IMR-90 (cell line): ENCODE measurements at regions not wholly inside any gene's neighbourhood (a gene's known extent, or its start where the extent isn't known, plus 50 kb on each side); places are given as distances from the start of the nearest gene placed in this dataset.

Experiments used
- ATAC-seq: fragments of 200-7000 bp; cut with Tn5 transposase; 2 replicates; pipeline ENCODE4 v1.9.1; 2020; ENCODE audit warnings: low read depth, mild to moderate bottlenecking, moderate library complexity
- BruUV-seq: library from RNA; stranded (reverse); fragments of 400-500 nt; replicated peaks from 2 replicates; lab custom pipeline; 2021; lab: Mats Ljungman, UMichigan
- CTCF ChIA-PET: fragments of 300-600 bp; formaldehyde crosslinking; extraction: SDS; loops from one replicate; lab custom pipeline; 2021; ENCODE audit warnings: antibody characterized with exemption; lab: Yijun Ruan, JAX
- POLR2A ChIA-PET: fragments of 300-600 bp; sonication (Branson Sonifier 250); formaldehyde crosslinking; loops from one replicate; lab custom pipeline; 2022; ENCODE audit warnings: antibody characterized with exemption; ENCODE audit not compliant: unreplicated experiment; lab: Charles Lee
- DNase-seq: peaks from one replicate; pipeline ENCODE4 v3.0.0; 2013
- H2AFZ ChIP-seq: replicated peaks from 2 replicates; pipeline ENCODE3; 2013; ENCODE audit warnings: low read length, mild to moderate bottlenecking; ENCODE audit not compliant: poor library complexity
- H2AK5ac ChIP-seq: 2 replicates; pipeline ENCODE4 v1.6.1; 2013; ENCODE audit warnings: low read depth, low read length, inconsistent platforms
- H2AK9ac ChIP-seq: replicated peaks from 2 replicates; pipeline ENCODE3; 2013; ENCODE audit warnings: mild to moderate bottlenecking, low read depth, low read length, moderate library complexity; ENCODE audit not compliant: poor library complexity
- H2BK120ac ChIP-seq: 2 replicates; pipeline ENCODE4 v1.6.1; 2013; ENCODE audit warnings: low read depth, low read length, inconsistent platforms
- H2BK15ac ChIP-seq: 3 replicates; pipeline ENCODE4 v1.6.1; 2013; ENCODE audit warnings: low read depth, low read length, inconsistent platforms
- H2BK20ac ChIP-seq: 2 replicates; pipeline ENCODE4 v1.6.1; 2013; ENCODE audit warnings: low read depth, mild to moderate bottlenecking, inconsistent platforms, low read length, moderate library complexity
- H2BK5ac ChIP-seq: 2 replicates; pipeline ENCODE4 v1.6.1; 2013; ENCODE audit warnings: mild to moderate bottlenecking, low read depth, low read length, inconsistent platforms; ENCODE audit not compliant: poor library complexity, severe bottlenecking
- H3K14ac ChIP-seq: replicated peaks from 2 replicates; pipeline ENCODE4 v1.6.1; 2013; ENCODE audit warnings: low read depth, low read length, inconsistent platforms
- H3K18ac ChIP-seq: 2 replicates; pipeline ENCODE4 v1.6.1; 2013; ENCODE audit warnings: low read depth, low read length, control low read depth
- H3K23ac ChIP-seq: 2 replicates; pipeline ENCODE4 v1.6.1; 2013; ENCODE audit warnings: low read depth, low read length, inconsistent platforms
- H3K27ac ChIP-seq: 2 replicates; pipeline ENCODE4 v1.5.1; 2013; ENCODE audit warnings: mild to moderate bottlenecking, control low read depth, low read length; ENCODE audit not compliant: insufficient read depth
- H3K27me3 ChIP-seq: 2 replicates; pipeline ENCODE4 v1.6.1; 2013; ENCODE audit warnings: low read length; ENCODE audit not compliant: control insufficient read depth, insufficient read depth
- H3K36me3 ChIP-seq: 2 replicates; pipeline ENCODE4 v1.6.1; 2013; ENCODE audit warnings: low read length, mixed read lengths; ENCODE audit not compliant: control insufficient read depth, insufficient read depth
- H3K4ac ChIP-seq: 2 replicates; pipeline ENCODE4 v1.6.1; 2013; ENCODE audit warnings: low read depth, low read length, inconsistent platforms
- H3K4me1 ChIP-seq: 2 replicates; pipeline ENCODE4 v1.6.1; 2013; ENCODE audit warnings: low read length, mixed read lengths; ENCODE audit not compliant: control insufficient read depth, insufficient read depth
- H3K4me2 ChIP-seq: 2 replicates; pipeline ENCODE4 v1.6.1; 2013; ENCODE audit warnings: low read depth, mild to moderate bottlenecking, control low read depth, low read length, moderate library complexity
- H3K4me3 ChIP-seq: 2 replicates; pipeline ENCODE4 v1.5.1; 2013; ENCODE audit warnings: low read depth, mild to moderate bottlenecking, control low read depth, low read length, moderate library complexity; ENCODE audit not compliant: insufficient read depth
- H3K56ac ChIP-seq: 2 replicates; pipeline ENCODE4 v1.6.1; 2013; ENCODE audit warnings: low read length, inconsistent platforms; ENCODE audit not compliant: insufficient read depth; ENCODE audit errors: extremely low read depth
- H3K79me1 ChIP-seq, 2 experiments: 2 replicates each; pipeline ENCODE4 v1.6.1; 2013; ENCODE audit warnings: low read length in 2 of 2, inconsistent platforms in 1 of 2, low read depth in 1 of 2
- H3K9ac ChIP-seq: 2 replicates; pipeline ENCODE4 v1.6.1; 2013; ENCODE audit warnings: low read depth, low read length, control low read depth
- H3K9me1 ChIP-seq: 2 replicates; pipeline ENCODE4 v1.6.1; 2013; ENCODE audit warnings: low read length, inconsistent platforms; ENCODE audit not compliant: insufficient read depth
- H3K9me3 ChIP-seq: 2 replicates; pipeline ENCODE4 v1.6.1; 2013; ENCODE audit warnings: low read length; ENCODE audit not compliant: control insufficient read depth, insufficient read depth
- H4K20me1 ChIP-seq: 2 replicates; pipeline ENCODE4 v1.6.1; 2013; ENCODE audit warnings: low read length, inconsistent platforms; ENCODE audit not compliant: insufficient read depth
- H4K5ac ChIP-seq: 2 replicates; pipeline ENCODE4 v1.6.1; 2013; ENCODE audit warnings: mild to moderate bottlenecking, low read depth, low read length, control low read depth
- H4K8ac ChIP-seq, 2 experiments: 2 replicates each; pipeline ENCODE4 v1.6.1; 2013; ENCODE audit warnings: low read depth in 2 of 2, low read length in 2 of 2, control low read depth in 1 of 2, inconsistent platforms in 1 of 2
- H4K91ac ChIP-seq: 2 replicates; pipeline ENCODE4 v1.6.1; 2013; ENCODE audit warnings: low read depth, low read length, inconsistent platforms; ENCODE audit not compliant: insufficient read depth
- BHLHE40 ChIP-seq: fragments of 150-350 bp; IDR thresholded peaks from 2 replicates; pipeline ENCODE4 v1.6.1; 2016; ENCODE audit warnings: mild to moderate bottlenecking, low read depth, low read length
- CEBPB ChIP-seq: IDR thresholded peaks from 2 replicates; pipeline ENCODE4 v1.6.1; 2012; ENCODE audit warnings: low read depth, low read length, improper control_type of control experiment
- CHD1 ChIP-seq: IDR thresholded peaks from 2 replicates; pipeline ENCODE4 v1.6.1; 2012; ENCODE audit warnings: low read depth, low read length, improper control_type of control experiment
- FOS ChIP-seq: fragments of 150-350 bp; IDR thresholded peaks from 2 replicates; pipeline ENCODE4 v1.6.1; 2016; ENCODE audit warnings: low read depth, low read length
- MAFK ChIP-seq: IDR thresholded peaks from 2 replicates; pipeline ENCODE4 v1.6.1; 2012; ENCODE audit warnings: low read depth, low read length, improper control_type of control experiment
- MAZ ChIP-seq: IDR thresholded peaks from 2 replicates; pipeline ENCODE4 v1.6.1; 2012; ENCODE audit warnings: low read depth, mild to moderate bottlenecking, low read length, improper control_type of control experiment, moderate library complexity, borderline replicate concordance
- MXI1 ChIP-seq: IDR thresholded peaks from 2 replicates; pipeline ENCODE4 v1.6.1; 2012; ENCODE audit warnings: low read depth, mild to moderate bottlenecking, low read length, moderate library complexity, borderline replicate concordance
- NFE2L2 ChIP-seq: fragments of 150-350 bp; IDR thresholded peaks from 2 replicates; pipeline ENCODE4 v1.6.1; 2016; ENCODE audit warnings: low read depth, mild to moderate bottlenecking, low read length
- POLR2A ChIP-seq: IDR thresholded peaks from 2 replicates; pipeline ENCODE4 v1.6.1; 2012; ENCODE audit warnings: mild to moderate bottlenecking, low read depth, low read length
- RAD21 ChIP-seq: IDR thresholded peaks from 2 replicates; pipeline ENCODE4 v1.6.1; 2012; ENCODE audit warnings: low read length, improper control_type of control experiment
- RCOR1 ChIP-seq: IDR thresholded peaks from 2 replicates; pipeline ENCODE4 v1.6.1; 2012; ENCODE audit warnings: mild to moderate bottlenecking, low read length, improper control_type of control experiment; ENCODE audit not compliant: insufficient replicate concordance
- RFX5 ChIP-seq: IDR thresholded peaks from 2 replicates; pipeline ENCODE4 v1.8.0; 2012; ENCODE audit warnings: low read depth, mild to moderate bottlenecking, low read length, moderate library complexity
- SMC3 ChIP-seq: fragments of 150-350 bp; IDR thresholded peaks from 2 replicates; pipeline ENCODE4 v1.6.1; 2016; ENCODE audit warnings: low read depth, mild to moderate bottlenecking, antibody characterized with exemption, low read length, moderate library complexity
- WGBS, 2 experiments: methylation state at CpG; one replicate each; pipeline versions ENCODE4 v1.1.5 to v1.1.7; 2013; ENCODE audit warnings: missing lambda C conversion rate in 2 of 2; ENCODE audit not compliant: insufficient read length in 1 of 2; ENCODE audit errors: extremely low coverage in 2 of 2; 5-methylcytosine and 5-hydroxymethylcytosine counted together
- dilution Hi-C: fragments of 300-500 bp; cut with HindIII; formaldehyde crosslinking; loops from one replicate; pipeline ENCODE4 v1.14.3; 2018; ENCODE audit warnings: low sequenced_read_pairs; ENCODE audit not compliant: unreplicated experiment
- in situ Hi-C: fragments of 300-500 bp; cut with MboI; formaldehyde crosslinking; loops from 3 replicates; pipeline ENCODE4 v1.14.3; 2019; ENCODE audit warnings: low sequenced_read_pairs, inconsistent platforms, mixed read lengths
- intact Hi-C: fragments of 100-400 bp; cut with micrococcal nuclease; formaldehyde crosslinking; loops from 2 replicates; pipeline ENCODE4 v1.10.0; 2022
- TF ChIP-seq, protein P1 (sequence below): conservative IDR thresholded peaks from 2 replicates; pipeline ENCODE4 v1.5.1; 2012; ENCODE audit warnings: mild to moderate bottlenecking, low read depth, low read length, improper control_type of control experiment
- TF ChIP-seq, protein P2 (sequence below): fragments of 150-350 bp; IDR thresholded peaks from 2 replicates; pipeline ENCODE4 v1.6.1; 2016; ENCODE audit warnings: low read depth, mild to moderate bottlenecking, low read length, moderate library complexity, borderline replicate concordance

DNA sequence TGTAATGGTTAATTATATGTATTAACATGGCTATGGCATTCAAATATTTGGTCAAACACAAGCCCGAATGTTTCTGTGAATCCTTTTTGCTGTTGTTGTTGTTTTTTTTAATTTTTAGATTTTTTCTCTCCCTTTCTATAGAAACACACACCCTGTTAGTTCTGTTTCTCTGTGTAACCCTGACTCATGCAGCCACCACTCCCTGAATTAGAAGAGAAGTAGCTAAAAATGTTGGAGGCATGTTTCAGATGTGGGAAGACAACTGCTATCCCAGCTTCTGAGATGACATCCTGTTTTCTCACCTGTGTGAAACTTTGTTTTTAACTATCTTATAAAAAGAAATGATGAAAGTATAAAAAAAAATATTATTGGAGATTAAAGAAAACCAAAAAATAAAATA is 219.6 kb upstream of the RGPD4 start:
- WGBS, 2 experiments = no CpG with 5 or more reads among the region's 1 CpG
- Histone ChIP-seq H4K5ac (no peak overlapping the region), H3K4ac (no peak overlapping the region), H3K4me2 (no peak overlapping the region), H2AFZ (no peak overlapping the region), H3K18ac (no peak overlapping the region), H2AK5ac (no peak overlapping the region), H3K9ac (no peak overlapping the region), H3K79me1 (no peaks in the 10 kb centered on the region), H3K14ac (no peak overlapping the region), H3K27me3 (no peaks in the 10 kb centered on the region), H4K91ac (no peak overlapping the region), H3K9me1 (no peaks in the 10 kb centered on the region), H2AK9ac (no peak overlapping the region), H3K4me3 (no peak overlapping the region), H2BK20ac (no peak overlapping the region), H3K36me3 (no peaks in the 10 kb centered on the region), H2BK120ac (no peak overlapping the region), H2BK15ac (no peak overlapping the region), H3K4me1 (no peaks in the 10 kb centered on the region), H3K23ac (no peak overlapping the region), H3K27ac (no peak overlapping the region), H3K9me3 (no peaks in the 10 kb centered on the region), H4K8ac (no peak overlapping the region), H4K20me1 (no peaks in the 10 kb centered on the region), H3K56ac (no peak overlapping the region), H2BK5ac (peak overlapping the region; percentile 78)
- intact Hi-C loops = no loop called here
- BruUV-seq = no TSS peak
- CTCF ChIA-PET = no interaction called here
- no peak for DNase-seq
- TF ChIP-seq, protein P1, sequence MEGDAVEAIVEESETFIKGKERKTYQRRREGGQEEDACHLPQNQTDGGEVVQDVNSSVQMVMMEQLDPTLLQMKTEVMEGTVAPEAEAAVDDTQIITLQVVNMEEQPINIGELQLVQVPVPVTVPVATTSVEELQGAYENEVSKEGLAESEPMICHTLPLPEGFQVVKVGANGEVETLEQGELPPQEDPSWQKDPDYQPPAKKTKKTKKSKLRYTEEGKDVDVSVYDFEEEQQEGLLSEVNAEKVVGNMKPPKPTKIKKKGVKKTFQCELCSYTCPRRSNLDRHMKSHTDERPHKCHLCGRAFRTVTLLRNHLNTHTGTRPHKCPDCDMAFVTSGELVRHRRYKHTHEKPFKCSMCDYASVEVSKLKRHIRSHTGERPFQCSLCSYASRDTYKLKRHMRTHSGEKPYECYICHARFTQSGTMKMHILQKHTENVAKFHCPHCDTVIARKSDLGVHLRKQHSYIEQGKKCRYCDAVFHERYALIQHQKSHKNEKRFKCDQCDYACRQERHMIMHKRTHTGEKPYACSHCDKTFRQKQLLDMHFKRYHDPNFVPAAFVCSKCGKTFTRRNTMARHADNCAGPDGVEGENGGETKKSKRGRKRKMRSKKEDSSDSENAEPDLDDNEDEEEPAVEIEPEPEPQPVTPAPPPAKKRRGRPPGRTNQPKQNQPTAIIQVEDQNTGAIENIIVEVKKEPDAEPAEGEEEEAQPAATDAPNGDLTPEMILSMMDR = no peak
- TF ChIP-seq CEBPB (no peak), FOS (no peak), RAD21 (no peak), NFE2L2 (no peak), MXI1 (no peak), MAZ (no peak), POLR2A (no peak), CHD1 (no peak), SMC3 (no peak), RFX5 (no peak), MAFK (no peak), RCOR1 (no peak), BHLHE40 (no peak)
- TF ChIP-seq, protein P2, sequence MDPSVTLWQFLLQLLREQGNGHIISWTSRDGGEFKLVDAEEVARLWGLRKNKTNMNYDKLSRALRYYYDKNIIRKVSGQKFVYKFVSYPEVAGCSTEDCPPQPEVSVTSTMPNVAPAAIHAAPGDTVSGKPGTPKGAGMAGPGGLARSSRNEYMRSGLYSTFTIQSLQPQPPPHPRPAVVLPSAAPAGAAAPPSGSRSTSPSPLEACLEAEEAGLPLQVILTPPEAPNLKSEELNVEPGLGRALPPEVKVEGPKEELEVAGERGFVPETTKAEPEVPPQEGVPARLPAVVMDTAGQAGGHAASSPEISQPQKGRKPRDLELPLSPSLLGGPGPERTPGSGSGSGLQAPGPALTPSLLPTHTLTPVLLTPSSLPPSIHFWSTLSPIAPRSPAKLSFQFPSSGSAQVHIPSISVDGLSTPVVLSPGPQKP = no peak
- no peak for ATAC-seq
- in situ Hi-C loops = no loop called here
- dilution Hi-C loops = no loop called here
- POLR2A ChIA-PET = no interaction called here
